ENCODE measurements at regions not wholly inside any gene's neighbourhood (a gene's known extent, or its start where the extent isn't known, plus 50 kb on each side); places are given as distances from the start of the nearest gene placed in this dataset.
"Not testable (repeated sequence)": the region's sequence is repeated elsewhere in the genome, so short reads cannot be mapped to it uniquely, and the experiment has no call there.

GRCh38 chr14:23728791-23729190 is 92.6 kb downstream of the DHRS2 start:
- ATAC-seq (no peak), DNase-seq (no peak)
- Histone ChIP-seq H3K27ac (no peak overlapping the region), H3K27me3 (no peaks in the 10 kb centered on the region), H3K4me3 (no peak overlapping the region), H3K9me3 (no peaks in the 10 kb centered on the region), H3K36me3 (no peaks in the 10 kb centered on the region), H3K4me1 (no peaks in the 10 kb centered on the region)
- 39 to 63% (median 49%) methylated on average over 4 of the region's 4 CpGs for WGBS, 4 donors
- no peak for TF ChIP-seq POLR2A (IDR thresholded peaks at IDR 0.05)
- TF ChIP-seq CTCF (IDR thresholded peaks at IDR 0.05) = no peak
- intact Hi-C loops (cut with DNase I) = loop anchor here in 6 of 10 donors (5.0 to 10.0 kb wide), 6 partner anchors 184 to 206 kb away; no protein-coding TSS in a partner anchor

- H3K27me3 ChIP-seq = no peaks in the 10 kb centered on the region
- H3K9me3 ChIP-seq = no peaks in the 10 kb centered on the region
- no peak for TF ChIP-seq CTCF (IDR thresholded peaks at IDR 0.05)
- TF ChIP-seq POLR2A (IDR thresholded peaks at IDR 0.05) = no peak
- H3K36me3 ChIP-seq = no peaks in the 10 kb centered on the region
- H3K27ac ChIP-seq = no peak overlapping the region
- ATAC-seq (no peak), DNase-seq (no peak)
- WGBS, 4 donors = 67 to 84% (median 79%) methylated on average over 8 of the region's 8 CpGs
- H3K4me1 ChIP-seq = no peaks in the 10 kb centered on the region
- intact Hi-C loops (cut with DNase I) = loop anchor here in 6 of 10 donors (5.0 to 10.0 kb wide), 6 partner anchors 182 to 205 kb away; no protein-coding TSS in a partner anchor
- H3K4me3 ChIP-seq = no peak overlapping the region
Measured at GRCh38 chr14:23729720-23730387, 93.7 kb downstream of the DHRS2 start.

GRCh38 chr14:23735394-23735793 is 99.2 kb downstream of the DHRS2 start:
- no peak for TF ChIP-seq CTCF (IDR thresholded peaks at IDR 0.05)
- TF ChIP-seq POLR2A (IDR thresholded peaks at IDR 0.05) = no peak
- H3K9me3 ChIP-seq = peaks cover 0 to 11% (median 0%) of the 10 kb centered on the region in 12 donors
- intact Hi-C loops (cut with DNase I) = no loop called here

GRCh38 chr14:23744368-23744767 is 108.2 kb downstream of the DHRS2 start:
- 47 to 55% (median 52%) methylated on average over 6 of the region's 6 CpGs for WGBS, 4 donors
- DNase-seq; intact Hi-C loops (cut with DNase I); H3K4me1 ChIP-seq; ATAC-seq; H3K27ac ChIP-seq; H3K27me3 ChIP-seq; H3K9me3 ChIP-seq; H3K36me3 ChIP-seq; H3K4me3 ChIP-seq: not testable (repeated sequence)

More at GRCh38 chr14:23735394-23735793, 99.2 kb downstream of the DHRS2 start:
- DNase-seq = no peak
- H3K4me3 ChIP-seq = no peak overlapping the region
- no peaks in the 10 kb centered on the region for H3K36me3 ChIP-seq
- H3K4me1 ChIP-seq = no peaks in the 10 kb centered on the region
- no peak for ATAC-seq
- H3K27me3 ChIP-seq = no peaks in the 10 kb centered on the region
- no peak overlapping the region for H3K27ac ChIP-seq

GRCh38 chr14:23750357-23750756 is 114.2 kb downstream of the DHRS2 start:
- DNase-seq (no peak), ATAC-seq (no peak)
- 47 to 54% (median 53%) methylated on average over 4 of the region's 4 CpGs for WGBS, 4 donors
- intact Hi-C loops (cut with DNase I) = no loop called here
- H3K4me3 ChIP-seq = no peak overlapping the region
- no peak overlapping the region for H3K27ac ChIP-seq
- no peak for TF ChIP-seq CTCF (IDR thresholded peaks at IDR 0.05)
- TF ChIP-seq POLR2A (IDR thresholded peaks at IDR 0.05) = no peak
- no peaks in the 10 kb centered on the region for H3K9me3 ChIP-seq
- H3K36me3 ChIP-seq = no peaks in the 10 kb centered on the region
- H3K27me3 ChIP-seq = peaks cover 0 to 10% (median 0%) of the 10 kb centered on the region in 9 donors
- H3K4me1 ChIP-seq = no peaks in the 10 kb centered on the region

Data from heart left ventricle (tissue), 16 donors.